GM13976 (cell line): ENCODE measurements at regions not wholly inside any gene's neighbourhood (a gene's known extent, or its start where the extent isn't known, plus 50 kb on each side); places are given as distances from the start of the nearest gene placed in this dataset.

Experiments used
- DNase-seq: peaks from one replicate; pipeline ENCODE4 v3.0.0; 2012; ENCODE audit warnings: low spot score
- in situ Hi-C: fragments of 300-500 bp; cut with MboI; formaldehyde crosslinking; loops from one replicate; pipeline ENCODE4 v1.12.0; 2022; ENCODE audit warnings: low sequenced_read_pairs, mixed read lengths, inconsistent platforms; ENCODE audit not compliant: unreplicated experiment
- TF ChIP-seq, protein P1 (sequence below): IDR thresholded peaks from 2 replicates; pipeline ENCODE4 v1.5.1; 2012; ENCODE audit warnings: borderline replicate concordance, mild to moderate bottlenecking; ENCODE audit not compliant: insufficient read depth; ENCODE audit errors: extremely low read depth, missing control alignments, control extremely low read depth

DNA sequence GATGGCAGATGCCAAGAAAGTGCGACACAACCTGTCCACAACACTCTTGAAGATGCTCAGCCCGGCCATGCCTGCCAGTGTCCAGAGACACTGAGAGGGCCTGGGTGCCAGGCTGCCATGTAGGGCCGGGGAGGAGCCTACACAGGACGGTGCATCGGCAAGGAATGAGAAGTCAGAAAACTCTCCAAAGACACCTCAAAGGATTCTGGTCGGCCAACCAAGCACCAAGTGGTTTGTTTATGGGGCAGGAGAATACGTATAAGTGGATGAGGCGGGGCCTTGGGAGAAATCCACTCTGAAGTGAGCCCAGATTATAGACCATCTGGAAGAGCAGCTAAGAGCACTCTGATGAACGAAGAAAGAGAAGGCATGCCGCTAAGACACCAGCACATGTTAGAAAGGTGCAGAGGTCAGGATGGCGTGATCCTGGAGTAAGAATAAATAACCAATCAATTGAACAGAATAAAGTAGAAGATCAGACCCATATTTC lies 120.7 kb upstream of the FOXQ1 start:
- TF ChIP-seq, protein P1, sequence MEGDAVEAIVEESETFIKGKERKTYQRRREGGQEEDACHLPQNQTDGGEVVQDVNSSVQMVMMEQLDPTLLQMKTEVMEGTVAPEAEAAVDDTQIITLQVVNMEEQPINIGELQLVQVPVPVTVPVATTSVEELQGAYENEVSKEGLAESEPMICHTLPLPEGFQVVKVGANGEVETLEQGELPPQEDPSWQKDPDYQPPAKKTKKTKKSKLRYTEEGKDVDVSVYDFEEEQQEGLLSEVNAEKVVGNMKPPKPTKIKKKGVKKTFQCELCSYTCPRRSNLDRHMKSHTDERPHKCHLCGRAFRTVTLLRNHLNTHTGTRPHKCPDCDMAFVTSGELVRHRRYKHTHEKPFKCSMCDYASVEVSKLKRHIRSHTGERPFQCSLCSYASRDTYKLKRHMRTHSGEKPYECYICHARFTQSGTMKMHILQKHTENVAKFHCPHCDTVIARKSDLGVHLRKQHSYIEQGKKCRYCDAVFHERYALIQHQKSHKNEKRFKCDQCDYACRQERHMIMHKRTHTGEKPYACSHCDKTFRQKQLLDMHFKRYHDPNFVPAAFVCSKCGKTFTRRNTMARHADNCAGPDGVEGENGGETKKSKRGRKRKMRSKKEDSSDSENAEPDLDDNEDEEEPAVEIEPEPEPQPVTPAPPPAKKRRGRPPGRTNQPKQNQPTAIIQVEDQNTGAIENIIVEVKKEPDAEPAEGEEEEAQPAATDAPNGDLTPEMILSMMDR: no peak

DNA sequence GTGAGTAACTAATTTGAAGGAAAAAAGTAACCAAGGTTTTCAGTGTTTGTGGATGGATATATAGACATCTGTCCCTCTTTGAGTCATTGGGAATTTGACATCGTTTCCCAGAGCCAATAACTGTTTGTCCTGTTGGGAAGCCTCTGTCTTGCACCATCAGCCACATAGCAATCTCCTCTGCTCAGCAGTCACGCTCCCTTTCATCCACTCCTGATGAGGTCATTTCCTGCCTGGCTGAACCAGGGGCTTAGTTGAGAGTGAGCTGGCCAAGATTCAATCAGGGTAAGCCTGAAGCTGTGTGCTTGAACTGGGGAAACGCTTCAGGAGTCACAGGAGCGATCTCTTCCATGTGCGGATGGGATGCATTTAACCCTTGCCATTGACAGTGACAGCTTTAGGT lies 121.5 kb upstream of the FOXQ1 start:
- in situ Hi-C loops: no loop called here
- no peak for DNase-seq
- TF ChIP-seq, protein P1: no peak

More for the DNA sequence above, 120.7 kb upstream of the FOXQ1 start:
- in situ Hi-C loops: no loop called here
- no peak for DNase-seq

DNA sequence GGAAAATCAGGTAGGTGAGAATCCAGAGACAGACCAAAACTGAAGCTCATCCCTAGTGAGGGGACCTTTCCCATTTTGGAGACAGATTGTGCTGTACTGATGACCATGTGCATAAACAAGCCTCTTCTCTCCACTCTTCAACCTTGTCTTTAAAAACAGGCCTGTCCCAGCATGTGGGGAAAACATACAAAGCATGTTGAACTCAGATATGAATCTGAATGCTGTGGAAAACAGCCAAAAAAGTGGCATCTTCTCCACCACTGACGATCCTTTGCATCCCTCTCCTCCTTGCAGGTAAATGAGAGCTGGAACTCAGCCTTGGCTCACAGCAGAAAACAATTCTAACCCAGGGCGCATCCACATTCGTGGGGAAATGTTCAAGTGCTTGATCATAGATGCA lies 123.7 kb upstream of the FOXQ1 start:
- TF ChIP-seq, protein P1: no peak
- in situ Hi-C loops: no loop called here
- DNase-seq: no peak

DNA sequence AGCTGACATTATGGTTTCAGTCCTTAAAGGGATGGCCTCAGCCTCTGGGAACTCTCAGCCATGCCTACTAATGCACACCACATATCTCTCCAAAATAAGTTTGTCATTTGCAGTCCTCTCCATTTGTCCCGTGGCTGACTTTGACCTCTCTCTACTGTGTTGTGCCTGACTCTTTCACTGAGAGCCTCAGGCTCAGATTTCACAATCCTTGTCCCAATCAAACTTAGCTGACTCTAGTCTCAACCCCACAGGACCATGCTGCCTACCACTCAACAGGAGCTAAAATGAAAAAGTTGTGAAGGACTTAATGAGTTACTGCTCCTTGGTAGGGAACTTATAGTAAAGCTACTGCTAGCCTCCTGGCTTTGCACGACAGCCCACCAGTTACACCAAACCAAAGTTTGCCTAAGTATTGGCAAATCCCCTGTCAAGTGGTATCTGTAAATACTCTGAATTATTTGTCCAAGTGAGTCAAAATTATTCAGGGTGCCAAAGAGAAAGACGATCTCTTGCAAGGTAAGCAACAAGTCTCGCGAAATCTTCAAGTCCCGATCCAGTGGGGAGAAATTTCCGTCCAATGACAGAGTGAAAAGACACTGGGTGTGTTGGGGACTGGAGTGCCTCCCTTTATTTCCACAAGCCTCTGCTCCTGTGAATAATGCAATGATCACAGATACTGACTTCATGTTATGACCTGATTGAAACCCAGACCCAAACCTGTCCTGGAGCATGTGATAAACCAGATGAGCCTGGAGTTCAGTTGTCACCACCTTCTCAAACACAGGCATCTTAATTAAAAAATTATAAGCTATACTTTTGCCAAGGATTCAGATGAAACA lies 124.4 kb upstream of the FOXQ1 start:
- DNase-seq: no peak
- in situ Hi-C loops: no loop called here
- TF ChIP-seq, protein P1: no peak

DNA sequence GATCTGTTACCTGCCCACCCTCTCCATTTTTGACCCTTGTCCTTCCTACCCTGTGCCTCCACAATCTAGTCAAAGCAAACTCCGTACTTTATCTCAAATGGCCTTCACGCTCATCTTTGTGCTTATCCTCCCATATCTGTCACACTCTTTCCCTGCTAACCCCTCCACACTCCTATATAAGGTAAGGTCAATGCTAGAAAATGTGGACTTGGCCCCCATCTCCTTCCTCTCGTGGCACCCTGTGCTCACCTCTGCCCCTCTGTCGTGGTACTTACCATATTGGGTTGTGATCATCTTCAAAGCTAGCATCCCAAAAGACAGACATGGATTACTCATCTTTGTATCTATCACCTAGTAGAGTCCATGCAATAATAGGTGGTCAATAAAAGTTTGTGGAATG lies 127.6 kb upstream of the FOXQ1 start:
- no peak for DNase-seq
- in situ Hi-C loops: no loop called here
- TF ChIP-seq, protein P1: no peak

DNA sequence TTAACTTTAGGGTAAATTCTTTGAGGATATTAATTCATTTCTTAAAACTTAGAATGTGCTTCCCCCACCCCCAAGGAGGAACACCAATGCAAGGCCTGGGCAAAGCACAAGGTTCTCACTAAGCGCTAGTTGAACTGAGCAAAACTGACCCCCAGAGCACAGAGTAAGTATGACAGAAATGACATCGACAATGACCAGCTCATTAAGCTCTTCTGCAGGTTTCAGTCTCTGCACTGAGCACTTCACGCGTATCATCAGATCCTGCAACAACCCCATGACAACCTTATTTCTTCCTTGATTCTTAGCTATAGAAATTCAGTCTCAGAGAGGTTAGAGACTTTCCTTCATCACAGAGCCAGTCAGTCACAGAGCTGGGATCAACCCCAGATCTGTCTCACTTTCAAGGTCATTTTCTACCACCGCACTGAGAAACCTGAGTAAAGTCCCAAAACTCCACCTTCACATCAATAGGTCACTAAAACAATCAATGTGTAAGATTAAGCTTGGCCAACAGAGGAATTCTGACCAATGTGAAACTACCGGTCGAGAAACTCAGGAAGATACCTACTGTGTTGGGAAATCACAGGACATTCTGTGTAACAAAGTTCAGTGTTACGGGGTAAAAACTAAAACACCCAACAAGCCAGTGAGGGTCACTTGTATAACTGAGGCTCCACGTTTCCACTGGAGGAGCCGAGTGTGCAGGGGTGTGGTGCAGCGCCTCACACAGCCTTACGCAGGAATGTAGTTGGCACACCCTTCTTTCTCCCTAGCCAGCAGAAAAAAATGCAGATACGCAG lies 129.0 kb upstream of the FOXQ1 start:
- in situ Hi-C loops: no loop called here
- no peak for DNase-seq

More for the DNA sequence above, 129.0 kb upstream of the FOXQ1 start:
- TF ChIP-seq, protein P1: no peak
